Activated T-cell treated with anti-CD3 and anti-CD28 coated beads, Interleukin-2, amount 50 U/mL, for 4 hours (primary cell): ENCODE measurements at regions not wholly inside any gene's neighbourhood (a gene's known extent, or its start where the extent isn't known, plus 50 kb on each side); places are given as distances from the start of the nearest gene placed in this dataset.

Experiments
- ATAC-seq, 2 donors: fragments of 200-7000 bp; cut with Tn5 transposase; one replicate each; pipeline ENCODE4 v1.10.0; 2021
- DNase-seq: peaks from one replicate; pipeline ENCODE4 v3.0.0-alpha.2; 2020
- H3K27me3 Mint-ChIP-seq: one replicate; pipeline ENCODE4 v1.8.0; 2021; ENCODE audit warnings: low read depth, mixed read lengths
- H3K36me3 Mint-ChIP-seq: one replicate; pipeline ENCODE4 v1.8.0; 2022; ENCODE audit warnings: mixed read lengths; ENCODE audit not compliant: insufficient read depth
- H3K4me1 Mint-ChIP-seq: one replicate; pipeline ENCODE4 v1.8.0; 2021; ENCODE audit warnings: low read depth, mixed read lengths
- H3K4me3 Mint-ChIP-seq: one replicate; pipeline ENCODE4 v1.8.0; 2021; ENCODE audit warnings: mild to moderate bottlenecking, moderate library complexity, mixed read lengths
- H3K9me3 Mint-ChIP-seq: one replicate; pipeline ENCODE4 v1.8.0; 2021; ENCODE audit warnings: mixed read lengths

DNA sequence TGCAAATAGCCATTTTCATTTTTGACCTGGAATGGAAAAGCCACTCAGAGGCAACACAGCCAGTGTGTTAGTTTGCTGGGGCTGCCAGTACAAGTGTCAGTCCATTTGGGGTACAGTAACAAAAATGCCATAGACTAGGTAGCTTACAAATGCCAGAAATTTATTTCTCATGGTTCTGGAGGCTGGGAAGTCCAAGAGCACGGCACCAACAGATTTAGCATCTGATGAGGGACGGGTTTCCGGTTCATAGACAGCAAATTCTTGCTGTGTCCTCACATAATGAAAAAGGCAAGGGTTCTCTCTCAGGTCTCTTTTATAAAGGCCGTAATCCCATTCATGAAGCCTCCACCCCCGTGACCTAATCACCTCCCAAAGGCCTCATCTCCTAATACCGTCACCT lies 418.2 kb downstream of the TYW1 start:
- H3K4me3 Mint-ChIP-seq = no peak overlapping the region

DNA sequence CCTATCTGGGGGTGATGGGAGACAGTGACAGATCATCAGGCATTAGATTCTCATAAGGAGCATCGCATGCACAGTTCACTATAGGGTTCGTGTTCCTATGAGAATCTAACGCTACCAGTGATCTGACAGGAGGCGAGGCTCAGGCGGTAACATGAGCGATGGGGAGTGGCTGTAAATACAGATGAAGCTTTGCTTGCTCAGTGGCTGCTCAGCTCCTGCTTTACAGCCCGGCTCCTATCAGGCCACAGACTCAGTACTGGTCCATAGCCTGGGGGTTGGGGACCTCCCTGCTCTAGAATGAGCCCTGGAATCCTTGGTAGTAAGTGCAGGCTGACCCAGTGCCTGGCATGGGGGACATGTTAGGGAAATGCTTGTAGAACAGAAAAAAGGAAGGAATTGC lies 426.0 kb downstream of the TYW1 start:
- Mint-ChIP-seq H3K4me1 (no peaks in the 10 kb centered on the region), H3K4me3 (no peak overlapping the region), H3K27me3 (no peaks in the 10 kb centered on the region), H3K9me3 (no peaks in the 10 kb centered on the region), H3K36me3 (no peaks in the 10 kb centered on the region)
- ATAC-seq (no peak), DNase-seq (no peak)

More for the DNA sequence above, 418.2 kb downstream of the TYW1 start:
- ATAC-seq (no peak), DNase-seq (no peak)
- peaks cover 19% of the 10 kb centered on the region for H3K9me3 Mint-ChIP-seq
- no peaks in the 10 kb centered on the region for H3K4me1 Mint-ChIP-seq
- H3K27me3 Mint-ChIP-seq = peaks cover 2% of the 10 kb centered on the region
- H3K36me3 Mint-ChIP-seq = no peaks in the 10 kb centered on the region

- Mint-ChIP-seq H3K4me1 (no peaks in the 10 kb centered on the region), H3K4me3 (no peak overlapping the region), H3K27me3 (no peaks in the 10 kb centered on the region), H3K36me3 (no peaks in the 10 kb centered on the region), H3K9me3 (no peaks in the 10 kb centered on the region)
- no peak for ATAC-seq
- no peak for DNase-seq
Measured at GRCh38 chr7:67423065-67423464, 426.4 kb downstream of the TYW1 start.

- no peak for DNase-seq
- H3K4me1 Mint-ChIP-seq = no peaks in the 10 kb centered on the region
- H3K36me3 Mint-ChIP-seq = no peaks in the 10 kb centered on the region
- H3K27me3 Mint-ChIP-seq = peaks cover 6% of the 10 kb centered on the region
- H3K9me3 Mint-ChIP-seq = peaks cover 5% of the 10 kb centered on the region
- ATAC-seq = no peak
- H3K4me3 Mint-ChIP-seq = no peak overlapping the region
Measured at GRCh38 chr7:67426654-67427053, 430.0 kb downstream of the TYW1 start.

- Mint-ChIP-seq H3K4me3 (no peak overlapping the region), H3K27me3 (peaks cover 6% of the 10 kb centered on the region), H3K9me3 (peaks cover 15% of the 10 kb centered on the region), H3K36me3 (no peaks in the 10 kb centered on the region), H3K4me1 (no peaks in the 10 kb centered on the region)
- ATAC-seq (no peak), DNase-seq (no peak)
Measured at GRCh38 chr7:67429735-67430134, 433.1 kb downstream of the TYW1 start.

GRCh38 chr7:67432536-67433234 lies 436.1 kb downstream of the TYW1 start:
- no peak for DNase-seq
- Mint-ChIP-seq H3K36me3 (no peaks in the 10 kb centered on the region), H3K4me1 (no peaks in the 10 kb centered on the region), H3K9me3 (peaks cover 15% of the 10 kb centered on the region), H3K27me3 (peaks cover 8% of the 10 kb centered on the region), H3K4me3 (no peak overlapping the region)
- no peak for ATAC-seq

- Mint-ChIP-seq H3K36me3 (no peaks in the 10 kb centered on the region), H3K27me3 (peaks cover 7% of the 10 kb centered on the region), H3K9me3 (peaks cover 10% of the 10 kb centered on the region), H3K4me3 (no peak overlapping the region), H3K4me1 (no peaks in the 10 kb centered on the region)
- ATAC-seq = no peak
- DNase-seq = no peak
Measured at GRCh38 chr7:67435894-67436535, 439.4 kb downstream of the TYW1 start.

DNA sequence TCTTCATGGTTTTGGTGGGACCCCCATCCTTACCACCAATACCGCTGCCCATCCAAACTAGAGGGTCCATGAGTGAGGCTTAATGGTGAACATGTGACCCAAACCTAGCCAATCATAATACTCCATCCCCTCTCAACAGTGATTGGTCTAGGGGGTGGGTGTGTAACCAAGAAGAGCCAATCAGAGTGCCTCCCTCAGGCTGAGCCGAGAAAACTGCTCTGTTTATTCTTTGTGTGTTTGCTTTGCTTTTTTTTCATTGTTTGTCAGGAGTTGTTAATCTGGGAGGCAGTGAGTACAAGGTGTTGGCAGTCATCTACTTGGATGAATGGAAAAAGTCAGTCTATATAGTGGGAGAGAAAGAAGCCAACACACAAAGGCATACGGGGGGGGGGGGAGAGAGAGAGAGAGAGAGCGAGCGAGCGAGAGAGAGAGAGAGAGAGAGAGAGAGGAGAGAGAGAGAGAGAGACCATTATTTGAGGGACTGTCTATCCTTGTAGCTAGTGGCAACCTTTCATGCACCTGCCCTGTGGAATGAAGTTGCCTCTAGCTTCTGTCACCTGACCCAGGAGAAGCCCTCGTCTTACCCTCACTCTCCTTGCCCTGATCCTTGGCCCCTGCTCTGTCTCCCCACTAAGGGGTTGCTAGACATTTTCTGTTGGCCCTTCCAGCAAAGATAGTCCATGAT lies 441.7 kb downstream of the TYW1 start:
- Mint-ChIP-seq H3K4me1 (no peaks in the 10 kb centered on the region), H3K36me3 (no peaks in the 10 kb centered on the region), H3K9me3 (peaks cover 5% of the 10 kb centered on the region), H3K4me3 (no peak overlapping the region), H3K27me3 (peaks cover 6% of the 10 kb centered on the region)
- no peak for DNase-seq
- ATAC-seq = no peak

- peaks cover 6% of the 10 kb centered on the region for H3K27me3 Mint-ChIP-seq
- ATAC-seq (no peak), DNase-seq (no peak)
- no peaks in the 10 kb centered on the region for H3K9me3 Mint-ChIP-seq
- H3K4me1 Mint-ChIP-seq = no peaks in the 10 kb centered on the region
- no peak overlapping the region for H3K4me3 Mint-ChIP-seq
- H3K36me3 Mint-ChIP-seq = no peaks in the 10 kb centered on the region
Measured at GRCh38 chr7:67438913-67439505, 442.4 kb downstream of the TYW1 start.

DNA sequence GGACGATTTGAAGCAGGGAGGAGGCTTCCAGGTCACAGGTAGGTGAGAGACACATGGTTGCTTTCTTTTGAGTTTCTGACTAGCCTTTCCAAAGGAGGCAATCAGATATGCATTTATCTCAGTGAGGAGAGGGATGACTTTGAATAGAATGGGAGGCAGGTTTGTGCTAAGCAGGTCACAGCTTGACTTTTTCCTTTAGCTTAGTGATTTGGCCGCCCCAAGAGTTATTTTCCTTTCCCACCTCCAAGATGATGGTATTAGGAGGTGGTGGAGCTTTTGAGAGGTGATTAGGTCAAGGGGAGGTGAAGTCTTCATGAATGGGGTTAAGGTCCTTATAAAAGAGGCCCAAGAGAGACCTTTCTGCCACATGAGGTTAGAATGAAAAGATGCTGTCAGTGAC lies 443.7 kb downstream of the TYW1 start:
- DNase-seq (no peak), ATAC-seq (no peak)
- H3K4me1 Mint-ChIP-seq = no peaks in the 10 kb centered on the region
- no peaks in the 10 kb centered on the region for H3K36me3 Mint-ChIP-seq
- H3K4me3 Mint-ChIP-seq = no peak overlapping the region
- no peaks in the 10 kb centered on the region for H3K9me3 Mint-ChIP-seq
- peaks cover 6% of the 10 kb centered on the region for H3K27me3 Mint-ChIP-seq

GRCh38 chr7:67445728-67446127 lies 449.1 kb downstream of the TYW1 start:
- no peaks in the 10 kb centered on the region for H3K36me3 Mint-ChIP-seq

GRCh38 chr7:67447297-67447696 lies 450.7 kb downstream of the TYW1 start:
- no peak for ATAC-seq
- DNase-seq = no peak
- Mint-ChIP-seq H3K4me1 (no peaks in the 10 kb centered on the region), H3K4me3 (no peak overlapping the region), H3K9me3 (peaks cover 6% of the 10 kb centered on the region), H3K27me3 (no peaks in the 10 kb centered on the region), H3K36me3 (no peaks in the 10 kb centered on the region)

More at GRCh38 chr7:67445728-67446127, 449.1 kb downstream of the TYW1 start:
- H3K4me1 Mint-ChIP-seq = no peaks in the 10 kb centered on the region
- ATAC-seq = no peak
- no peak overlapping the region for H3K4me3 Mint-ChIP-seq
- H3K9me3 Mint-ChIP-seq = peaks cover 6% of the 10 kb centered on the region
- H3K27me3 Mint-ChIP-seq = peaks cover 3% of the 10 kb centered on the region
- DNase-seq = no peak

DNA sequence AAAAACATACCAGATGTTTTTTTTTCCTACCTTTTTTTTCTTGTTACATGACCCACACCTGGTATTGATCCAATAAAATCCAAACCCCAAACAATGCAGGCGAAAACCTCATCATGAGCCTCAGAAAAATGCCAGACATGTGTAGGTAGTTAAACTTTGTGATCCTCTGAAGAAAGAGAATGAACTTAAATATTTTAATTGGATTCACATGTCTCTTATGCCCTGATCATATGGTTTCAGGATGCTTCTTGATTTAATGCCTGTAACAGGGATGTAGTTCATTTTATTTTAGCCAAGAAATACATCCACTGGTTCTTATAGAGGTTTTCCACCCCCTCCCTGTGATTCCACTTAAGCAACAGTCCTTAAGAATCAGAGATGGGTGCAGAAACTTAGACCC lies 451.6 kb downstream of the TYW1 start:
- H3K4me3 Mint-ChIP-seq = no peak overlapping the region
- DNase-seq (no peak), ATAC-seq (no peak)
- no peaks in the 10 kb centered on the region for H3K27me3 Mint-ChIP-seq
- no peaks in the 10 kb centered on the region for H3K36me3 Mint-ChIP-seq
- H3K4me1 Mint-ChIP-seq = no peaks in the 10 kb centered on the region
- peaks cover 6% of the 10 kb centered on the region for H3K9me3 Mint-ChIP-seq

GRCh38 chr7:67450171-67450570 lies 453.5 kb downstream of the TYW1 start:
- Mint-ChIP-seq H3K36me3 (no peaks in the 10 kb centered on the region), H3K4me3 (no peak overlapping the region), H3K27me3 (no peaks in the 10 kb centered on the region), H3K4me1 (no peaks in the 10 kb centered on the region), H3K9me3 (peaks cover 6% of the 10 kb centered on the region)
- DNase-seq (no peak), ATAC-seq (no peak)
